DND-41 (cell line): ENCODE measurements at regions not wholly inside any gene's neighbourhood (a gene's known extent, or its start where the extent isn't known, plus 50 kb on each side); places are given as distances from the start of the nearest gene placed in this dataset.

Experiments
- ATAC-seq: fragments of 200-7000 bp; cut with Tn5 transposase; 3 replicates; pipeline ENCODE4 v1.9.1; 2021; ENCODE audit warnings: low read depth; ENCODE audit not compliant: insufficient read depth
- DNase-seq: peaks from one replicate; pipeline ENCODE4 v3.0.0-alpha.2; 2020
- H2AFZ ChIP-seq: 2 replicates; pipeline ENCODE4 v1.6.0; 2012; ENCODE audit warnings: low read depth, low read length
- H3K27ac ChIP-seq: 2 replicates; pipeline ENCODE4 v1.5.1; 2012; ENCODE audit warnings: low read length, inconsistent platforms
- H3K27me3 ChIP-seq: fragments of 200-600 bp; sonication (generic); 2 replicates; pipeline ENCODE4 v1.6.0; 2012; ENCODE audit warnings: low read length, mild to moderate bottlenecking, inconsistent platforms; ENCODE audit not compliant: insufficient read depth, poor library complexity
- H3K36me3 ChIP-seq: 2 replicates; pipeline ENCODE4 v1.5.1; 2012; ENCODE audit warnings: low read length, inconsistent platforms; ENCODE audit not compliant: insufficient read depth
- H3K4me1 ChIP-seq: 2 replicates; pipeline ENCODE4 v1.5.1; 2012; ENCODE audit warnings: mild to moderate bottlenecking, low read length; ENCODE audit not compliant: insufficient read depth
- H3K4me2 ChIP-seq: 2 replicates; pipeline ENCODE4 v1.6.0; 2012; ENCODE audit warnings: mild to moderate bottlenecking, moderate library complexity, low read length, inconsistent platforms; ENCODE audit not compliant: insufficient read depth
- H3K4me3 ChIP-seq, 2 experiments: fragments of 200-600 bp in 1 of 2; shearing (Covaris generic) in 1 of 2; 2 replicates each; pipeline ENCODE4 v1.5.1; 2012 to 2016; ENCODE audit warnings: inconsistent platforms in 2 of 2, low read length in 2 of 2, mild to moderate bottlenecking in 2 of 2, low read depth in 1 of 2, moderate library complexity in 1 of 2
- H3K79me2 ChIP-seq: 2 replicates; pipeline ENCODE4 v1.6.0; 2012; ENCODE audit warnings: low read length, inconsistent platforms; ENCODE audit not compliant: insufficient read depth
- H3K9ac ChIP-seq: 2 replicates; pipeline ENCODE4 v1.6.0; 2012; ENCODE audit warnings: low read depth, mild to moderate bottlenecking, inconsistent platforms, low read length, moderate library complexity
- H3K9me3 ChIP-seq: 2 replicates; pipeline ENCODE4 v1.5.1; 2012; ENCODE audit warnings: low read length, moderate library complexity, mild to moderate bottlenecking, inconsistent platforms; ENCODE audit not compliant: insufficient read depth, severe bottlenecking
- H4K20me1 ChIP-seq: 2 replicates; pipeline ENCODE4 v1.6.0; 2012; ENCODE audit warnings: low read length; ENCODE audit not compliant: insufficient read depth
- EZH2 ChIP-seq: IDR thresholded peaks from 3 replicates; pipeline ENCODE4 v1.6.1; 2012; ENCODE audit warnings: borderline replicate concordance, low read depth, mild to moderate bottlenecking, moderate library complexity, low read length, inconsistent platforms; ENCODE audit not compliant: severe bottlenecking
- TF ChIP-seq, protein P1 (sequence below): IDR thresholded peaks from 2 replicates; pipeline ENCODE4 v1.5.1; 2012; ENCODE audit warnings: borderline replicate concordance, low read length, moderate library complexity, mild to moderate bottlenecking; ENCODE audit not compliant: poor library complexity, severe bottlenecking; ENCODE audit errors: extremely low read depth

GRCh38 chr19:5214902-5215301, 125.7 kb downstream of the PTPRS start:
- ATAC-seq: no peak
- H3K27ac ChIP-seq: no peak overlapping the region
- H3K9ac ChIP-seq: no peak overlapping the region
- no peak overlapping the region for H3K4me3 ChIP-seq
- no peaks in the 10 kb centered on the region for H3K9me3 ChIP-seq
- H2AFZ ChIP-seq: no peak overlapping the region
- TF ChIP-seq, protein P1, sequence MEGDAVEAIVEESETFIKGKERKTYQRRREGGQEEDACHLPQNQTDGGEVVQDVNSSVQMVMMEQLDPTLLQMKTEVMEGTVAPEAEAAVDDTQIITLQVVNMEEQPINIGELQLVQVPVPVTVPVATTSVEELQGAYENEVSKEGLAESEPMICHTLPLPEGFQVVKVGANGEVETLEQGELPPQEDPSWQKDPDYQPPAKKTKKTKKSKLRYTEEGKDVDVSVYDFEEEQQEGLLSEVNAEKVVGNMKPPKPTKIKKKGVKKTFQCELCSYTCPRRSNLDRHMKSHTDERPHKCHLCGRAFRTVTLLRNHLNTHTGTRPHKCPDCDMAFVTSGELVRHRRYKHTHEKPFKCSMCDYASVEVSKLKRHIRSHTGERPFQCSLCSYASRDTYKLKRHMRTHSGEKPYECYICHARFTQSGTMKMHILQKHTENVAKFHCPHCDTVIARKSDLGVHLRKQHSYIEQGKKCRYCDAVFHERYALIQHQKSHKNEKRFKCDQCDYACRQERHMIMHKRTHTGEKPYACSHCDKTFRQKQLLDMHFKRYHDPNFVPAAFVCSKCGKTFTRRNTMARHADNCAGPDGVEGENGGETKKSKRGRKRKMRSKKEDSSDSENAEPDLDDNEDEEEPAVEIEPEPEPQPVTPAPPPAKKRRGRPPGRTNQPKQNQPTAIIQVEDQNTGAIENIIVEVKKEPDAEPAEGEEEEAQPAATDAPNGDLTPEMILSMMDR: no peak
- TF ChIP-seq EZH2: no peak
- H4K20me1 ChIP-seq: no peaks in the 10 kb centered on the region
- H3K4me2 ChIP-seq: no peak overlapping the region
- no peaks in the 10 kb centered on the region for H3K36me3 ChIP-seq
- H3K79me2 ChIP-seq: no peaks in the 10 kb centered on the region
- DNase-seq: no peak
- no peaks in the 10 kb centered on the region for H3K27me3 ChIP-seq
- H3K4me1 ChIP-seq: no peaks in the 10 kb centered on the region

DNA sequence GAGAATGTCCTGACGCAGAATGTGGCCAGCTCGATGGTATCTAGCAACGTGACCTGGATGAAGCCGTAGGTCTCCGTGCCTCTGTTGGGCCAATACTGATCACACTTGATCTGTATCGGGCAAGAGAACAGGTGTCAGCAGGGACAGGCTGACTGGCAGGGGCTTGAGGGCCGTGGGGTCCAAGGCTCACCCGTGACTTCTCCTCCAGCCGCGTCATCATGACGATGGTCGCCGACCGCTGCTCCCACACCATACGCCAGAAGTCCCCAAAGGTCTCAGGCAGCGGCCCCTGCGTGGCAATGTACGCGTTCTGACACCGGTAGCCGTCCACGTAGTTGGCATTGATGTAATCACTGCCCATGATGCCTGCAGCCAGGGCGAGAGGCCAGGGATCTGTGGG, 126.2 kb downstream of the PTPRS start:
- TF ChIP-seq, protein P1: no peak
- no peak for TF ChIP-seq EZH2
- no peaks in the 10 kb centered on the region for H3K9me3 ChIP-seq
- H2AFZ ChIP-seq: no peak overlapping the region
- no peaks in the 10 kb centered on the region for H3K79me2 ChIP-seq
- ATAC-seq (no peak), DNase-seq (no peak)
- H3K4me1 ChIP-seq: no peaks in the 10 kb centered on the region
- no peaks in the 10 kb centered on the region for H3K27me3 ChIP-seq
- no peak overlapping the region for H3K9ac ChIP-seq
- no peak overlapping the region for H3K4me3 ChIP-seq
- H3K4me2 ChIP-seq: no peak overlapping the region
- H3K36me3 ChIP-seq: no peaks in the 10 kb centered on the region
- no peaks in the 10 kb centered on the region for H4K20me1 ChIP-seq
- no peak overlapping the region for H3K27ac ChIP-seq

DNA sequence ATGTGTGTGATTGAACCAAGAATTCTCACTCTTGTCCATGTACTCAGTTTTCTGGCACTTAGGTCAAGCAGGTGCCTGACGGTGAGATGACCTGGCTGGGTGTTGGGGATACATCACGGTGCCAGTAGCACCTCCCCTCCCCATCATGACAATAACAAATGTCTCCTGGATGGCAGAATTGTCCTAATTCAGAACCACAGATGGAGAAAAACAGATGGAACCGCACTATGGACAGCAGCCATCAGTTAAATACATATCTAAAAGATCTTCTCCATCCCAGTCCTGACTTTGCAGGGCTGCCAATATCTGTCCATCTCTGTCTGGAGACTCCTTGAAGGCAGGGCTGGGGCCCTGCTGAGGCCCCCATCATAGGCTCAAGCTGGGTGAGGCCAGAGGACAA, 126.9 kb downstream of the PTPRS start:
- TF ChIP-seq EZH2: no peak
- TF ChIP-seq, protein P1: no peak
- Histone ChIP-seq H3K4me2 (no peak overlapping the region), H3K9ac (no peak overlapping the region), H4K20me1 (no peaks in the 10 kb centered on the region), H3K9me3 (no peaks in the 10 kb centered on the region), H3K4me3 (no peak overlapping the region), H3K36me3 (no peaks in the 10 kb centered on the region), H3K79me2 (no peaks in the 10 kb centered on the region), H3K27me3 (no peaks in the 10 kb centered on the region), H3K27ac (no peak overlapping the region), H3K4me1 (no peaks in the 10 kb centered on the region), H2AFZ (no peak overlapping the region)
- no peak for DNase-seq
- no peak for ATAC-seq

- no peak for TF ChIP-seq EZH2
- TF ChIP-seq, protein P1: no peak
- Histone ChIP-seq H3K79me2 (no peaks in the 10 kb centered on the region), H3K9me3 (no peaks in the 10 kb centered on the region), H3K27me3 (no peaks in the 10 kb centered on the region), H3K4me3 (no peak overlapping the region), H2AFZ (no peak overlapping the region), H3K4me1 (no peaks in the 10 kb centered on the region), H3K27ac (no peak overlapping the region), H3K36me3 (no peaks in the 10 kb centered on the region), H3K9ac (no peak overlapping the region), H4K20me1 (no peaks in the 10 kb centered on the region), H3K4me2 (no peak overlapping the region)
- ATAC-seq: no peak
- no peak for DNase-seq
Measured at GRCh38 chr19:5212101-5212500, 128.5 kb downstream of the PTPRS start.
